HL-60/S4 (cell line): ENCODE measurements at regions not wholly inside any gene's neighbourhood (a gene's known extent, or its start where the extent isn't known, plus 50 kb on each side); places are given as distances from the start of the nearest gene placed in this dataset.
"Not testable (repeated sequence)": the region's sequence is repeated elsewhere in the genome, so short reads cannot be mapped to it uniquely, and the experiment has no call there.

ENCODE experiments used
- in situ Hi-C: fragments of 300-500 bp; cut with MboI; formaldehyde crosslinking; loops from 2 replicates; pipeline ENCODE4 v1.14.3; 2022; ENCODE audit warnings: low sequenced_read_pairs

GRCh38 chr3:176120507-176120906 is 1076.8 kb downstream of the TBL1XR1 start:
- in situ Hi-C loops, result no loop called here

- in situ Hi-C loops, result no loop called here
Measured at GRCh38 chr3:176119826-176120225, 1077.5 kb downstream of the TBL1XR1 start.

GRCh38 chr3:176106380-176106779 is 1090.9 kb downstream of the TBL1XR1 start:
- in situ Hi-C loops, result no loop called here

- in situ Hi-C loops, result no loop called here
Measured at GRCh38 chr3:176097027-176097426, 1100.3 kb downstream of the TBL1XR1 start.

GRCh38 chr3:176093892-176094291 is 1103.4 kb downstream of the TBL1XR1 start:
- in situ Hi-C loops, result not testable (repeated sequence)

GRCh38 chr3:176090727-176091126 is 1106.6 kb downstream of the TBL1XR1 start:
- in situ Hi-C loops, result no loop called here

- in situ Hi-C loops, result no loop called here
Measured at GRCh38 chr3:176088962-176089383, 1108.3 kb downstream of the TBL1XR1 start.

- in situ Hi-C loops, result no loop called here
Measured at GRCh38 chr3:176087066-176087697, 1110.1 kb downstream of the TBL1XR1 start.

- in situ Hi-C loops, result no loop called here
Measured at GRCh38 chr3:176079785-176080184, 1117.5 kb downstream of the TBL1XR1 start.

GRCh38 chr3:176078906-176079305 is 1118.4 kb downstream of the TBL1XR1 start:
- in situ Hi-C loops, result no loop called here

GRCh38 chr3:176075491-176075890 is 1121.8 kb downstream of the TBL1XR1 start:
- in situ Hi-C loops, result no loop called here

GRCh38 chr3:176075046-176075445 is 1122.2 kb downstream of the TBL1XR1 start:
- in situ Hi-C loops, result no loop called here

GRCh38 chr3:176074096-176074495 is 1123.2 kb downstream of the TBL1XR1 start:
- in situ Hi-C loops, result no loop called here

GRCh38 chr3:176071943-176072342 is 1125.3 kb downstream of the TBL1XR1 start:
- in situ Hi-C loops, result no loop called here

- in situ Hi-C loops, result no loop called here
Measured at GRCh38 chr3:176068750-176069149, 1128.5 kb downstream of the TBL1XR1 start.

GRCh38 chr3:176058856-176059255 is 1138.4 kb downstream of the TBL1XR1 start:
- in situ Hi-C loops, result no loop called here

- in situ Hi-C loops, result no loop called here
Measured at GRCh38 chr3:176055836-176056235, 1141.4 kb downstream of the TBL1XR1 start.

GRCh38 chr3:176051766-176052165 is 1145.5 kb downstream of the TBL1XR1 start:
- in situ Hi-C loops, result no loop called here

GRCh38 chr3:176046703-176047102 is 1150.6 kb downstream of the TBL1XR1 start:
- in situ Hi-C loops, result no loop called here

GRCh38 chr3:176041812-176042211 is 1155.5 kb downstream of the TBL1XR1 start:
- in situ Hi-C loops, result no loop called here

GRCh38 chr3:176041185-176041584 is 1156.1 kb downstream of the TBL1XR1 start:
- in situ Hi-C loops, result no loop called here

GRCh38 chr3:176037636-176038035 is 1159.6 kb downstream of the TBL1XR1 start:
- in situ Hi-C loops, result no loop called here

- in situ Hi-C loops, result no loop called here
Measured at GRCh38 chr3:176032043-176032442, 1165.2 kb downstream of the TBL1XR1 start.
